HG03439 (cell line): ENCODE measurements at regions not wholly inside any gene's neighbourhood (a gene's known extent, or its start where the extent isn't known, plus 50 kb on each side); places are given as distances from the start of the nearest gene placed in this dataset.

Experiments
- ATAC-seq: cut with Tn5 transposase; IDR thresholded peaks from one replicate; pipeline ENCODE4 v1.9.1; 2021; ENCODE audit warnings: mild to moderate bottlenecking, moderate library complexity; ENCODE audit not compliant: unreplicated experiment

DNA sequence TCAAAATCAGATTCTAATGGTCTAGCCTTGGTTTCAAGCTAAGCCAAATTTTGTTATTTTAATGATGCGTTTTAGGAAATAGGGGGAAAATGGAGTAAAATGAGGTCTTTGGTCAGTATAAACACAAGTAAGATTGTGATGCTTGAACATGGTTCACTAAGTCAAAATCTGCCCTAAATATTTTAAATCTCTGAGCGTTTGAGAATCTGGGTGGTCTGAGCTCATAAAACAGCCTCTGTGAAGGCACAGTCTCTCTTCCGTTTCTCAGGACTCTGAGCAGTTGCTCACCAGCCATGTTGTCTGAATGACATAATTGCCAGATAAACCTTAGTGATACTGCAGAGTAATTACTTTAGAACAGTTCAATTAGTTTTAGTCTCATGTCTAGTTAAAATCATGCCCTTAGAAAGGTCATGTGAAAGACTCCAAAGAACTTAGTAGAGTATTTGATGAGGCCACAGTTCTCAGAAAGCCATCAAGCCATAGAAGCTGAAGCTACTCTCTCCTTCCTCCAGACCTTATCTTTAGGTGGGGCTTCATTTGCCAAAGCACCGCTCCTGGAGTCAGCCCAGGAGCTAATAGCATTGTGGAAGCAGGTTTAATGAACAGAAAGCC, 257.1 kb upstream of the MAP3K1 start:
- no peak for ATAC-seq

DNA sequence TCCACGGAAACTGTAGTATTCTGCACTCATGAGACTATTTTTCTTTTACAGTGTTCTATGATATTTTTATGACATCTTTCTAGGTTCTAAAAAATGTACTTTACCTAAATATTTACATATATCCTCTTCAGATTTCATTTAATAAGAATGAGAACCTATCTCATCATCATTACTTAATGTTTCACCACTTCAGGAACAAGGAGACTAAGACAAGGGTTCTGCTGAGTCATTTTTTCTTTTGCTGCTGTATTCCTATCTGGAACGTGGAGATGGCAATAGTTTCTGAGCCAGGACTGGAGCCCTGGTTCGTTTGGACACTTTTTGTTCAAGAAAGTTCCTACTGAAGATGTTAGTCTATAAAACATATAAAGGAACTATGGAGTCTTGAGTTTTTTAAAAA, 258.2 kb upstream of the MAP3K1 start:
- ATAC-seq, result no peak

DNA sequence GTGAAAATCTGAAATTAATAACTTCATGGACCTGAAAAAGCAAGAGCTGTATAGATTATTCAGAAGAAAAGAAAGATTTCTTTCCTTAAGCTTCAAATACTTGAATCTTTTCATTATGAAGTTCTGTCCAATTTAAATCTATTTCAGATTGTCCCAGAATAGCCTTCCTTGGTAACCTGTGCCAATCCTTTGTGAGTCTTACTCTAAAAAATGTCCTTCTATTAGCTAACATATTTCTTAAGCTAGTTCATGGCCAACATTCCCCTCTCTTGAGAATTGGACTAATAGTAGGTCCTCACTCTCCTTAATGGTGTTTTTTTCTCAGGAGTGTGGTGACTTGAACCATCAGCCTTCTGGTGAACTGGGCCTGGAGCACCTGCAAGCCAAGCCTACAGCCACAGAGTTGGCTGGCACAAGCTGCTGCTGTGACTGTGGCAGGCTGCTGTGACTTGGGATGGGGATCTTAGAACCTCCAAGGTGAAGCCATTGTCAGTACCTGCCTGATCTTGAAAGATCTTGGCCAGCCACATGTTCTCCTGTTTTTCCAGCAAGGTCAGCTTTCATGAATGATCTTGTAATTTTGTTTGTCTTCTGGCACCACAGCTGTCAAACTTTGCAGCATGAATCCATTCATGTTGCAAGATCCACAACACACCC, 262.6 kb upstream of the MAP3K1 start:
- no peak for ATAC-seq

DNA sequence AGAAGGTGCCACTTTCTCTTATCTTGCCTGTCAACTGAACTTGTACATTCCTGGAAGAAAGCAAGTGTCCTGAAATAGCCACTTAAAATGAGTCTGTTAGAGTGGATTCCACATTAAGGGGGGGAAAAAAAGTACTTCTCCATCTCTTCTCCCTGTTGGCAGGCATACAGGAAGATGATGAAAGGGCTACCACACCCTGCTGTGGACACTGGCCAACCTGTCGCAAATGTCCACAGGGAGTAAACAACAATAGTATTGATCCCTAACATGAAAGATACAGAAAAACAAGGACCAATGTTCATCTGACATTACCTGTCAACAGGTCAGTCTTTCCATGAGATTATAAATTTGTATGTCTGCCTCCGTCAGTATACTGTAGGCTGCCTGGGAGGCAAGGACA, 265.1 kb upstream of the MAP3K1 start:
- ATAC-seq, result no peak

DNA sequence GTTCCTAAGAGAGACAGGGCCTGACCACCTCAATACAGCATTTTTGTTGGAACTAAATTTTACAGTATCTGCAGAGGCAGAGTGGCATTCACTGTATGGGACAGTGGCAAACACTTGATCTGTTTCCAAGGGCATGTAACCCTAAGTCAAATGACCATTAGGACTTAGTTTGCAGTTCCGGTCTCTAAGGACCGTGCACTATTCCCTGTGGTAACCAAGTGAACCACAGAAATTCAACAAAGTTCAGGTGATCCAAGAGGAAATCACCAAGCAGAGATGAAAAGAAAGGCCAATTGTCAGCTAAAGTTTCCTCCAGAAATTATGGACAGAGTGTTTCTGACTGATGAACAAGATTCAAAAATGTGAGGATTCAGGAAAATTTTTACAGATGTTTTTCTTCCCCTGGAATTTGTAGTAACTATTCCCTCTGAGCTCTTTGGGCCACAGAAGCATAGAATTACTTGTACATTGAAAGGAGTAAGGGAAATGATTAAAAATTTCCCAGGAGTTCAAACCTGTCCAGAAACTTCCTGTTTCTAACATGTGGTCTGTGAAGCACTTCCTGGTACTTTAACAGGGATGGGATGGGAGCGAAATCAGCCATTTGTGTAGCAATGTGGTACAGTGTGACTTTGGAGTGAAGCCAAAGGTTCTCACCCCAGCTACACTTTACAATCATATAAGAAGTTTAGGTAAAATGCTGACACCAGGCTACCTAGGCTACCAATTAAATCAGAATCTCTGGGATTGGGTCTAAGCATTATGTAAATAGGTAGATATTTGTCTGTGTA, 266.1 kb upstream of the MAP3K1 start:
- ATAC-seq, result no peak

DNA sequence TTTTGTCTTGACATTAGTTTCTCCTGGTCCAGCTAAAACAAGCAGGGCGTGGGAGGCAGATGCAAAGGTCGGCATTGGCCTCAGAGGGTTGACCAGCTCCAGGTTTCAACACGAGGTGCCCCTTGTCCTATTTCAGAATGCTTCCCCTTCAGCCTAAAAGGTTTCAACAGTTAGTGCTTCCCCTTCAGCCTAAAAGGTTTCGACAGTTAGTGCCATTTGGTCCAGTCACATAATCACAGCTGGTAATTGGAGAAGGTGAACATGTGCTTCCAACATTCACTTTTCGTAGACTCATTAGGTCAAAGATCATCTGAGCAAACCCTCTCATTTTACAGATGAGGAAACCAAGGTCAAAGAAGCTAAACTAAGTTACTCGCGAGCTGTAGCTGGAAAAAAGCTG, 270.3 kb upstream of the MAP3K1 start:
- no peak for ATAC-seq

DNA sequence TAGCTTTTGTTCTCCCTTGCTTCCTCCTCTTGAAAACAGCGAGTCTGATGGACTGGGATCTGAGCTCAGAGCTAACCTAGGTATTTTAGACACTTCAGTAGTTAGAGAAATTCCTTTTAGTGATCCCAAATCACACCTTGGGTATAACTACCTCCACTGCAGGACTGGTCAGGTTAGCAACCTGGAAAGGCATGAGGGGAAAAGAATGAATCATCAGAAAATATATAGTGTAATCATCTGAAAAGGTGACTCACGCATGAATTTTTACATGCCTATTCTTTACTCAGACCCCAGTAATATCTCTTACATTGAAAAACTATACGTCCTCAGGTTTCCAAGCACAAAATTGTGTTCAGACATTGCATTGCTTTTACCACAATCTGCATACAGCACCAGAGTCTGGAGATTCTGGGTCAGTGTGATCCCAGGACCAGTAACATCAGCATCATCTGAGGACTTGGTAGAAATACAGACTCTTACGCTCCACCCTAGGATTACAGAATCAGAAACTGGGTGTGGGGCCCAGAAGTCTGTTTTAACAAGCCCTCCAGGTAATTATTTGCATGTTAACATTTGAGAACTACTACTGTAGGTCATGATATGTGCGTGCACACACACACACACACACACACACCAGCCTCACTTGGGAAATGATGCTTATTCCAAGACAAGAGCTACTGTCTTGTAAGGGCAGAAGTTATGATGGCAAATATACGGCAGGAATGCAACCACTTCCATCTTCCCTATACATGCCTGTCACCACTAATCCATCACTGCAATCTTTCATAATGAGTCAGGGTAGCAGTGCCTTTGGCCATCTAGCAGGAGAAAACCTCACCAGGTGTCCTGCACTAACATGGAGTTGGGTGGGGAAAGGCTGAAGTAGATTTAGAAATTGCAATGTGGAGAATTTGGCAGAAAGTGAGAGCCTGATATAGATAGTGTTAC, 271.6 kb upstream of the MAP3K1 start:
- no peak for ATAC-seq

DNA sequence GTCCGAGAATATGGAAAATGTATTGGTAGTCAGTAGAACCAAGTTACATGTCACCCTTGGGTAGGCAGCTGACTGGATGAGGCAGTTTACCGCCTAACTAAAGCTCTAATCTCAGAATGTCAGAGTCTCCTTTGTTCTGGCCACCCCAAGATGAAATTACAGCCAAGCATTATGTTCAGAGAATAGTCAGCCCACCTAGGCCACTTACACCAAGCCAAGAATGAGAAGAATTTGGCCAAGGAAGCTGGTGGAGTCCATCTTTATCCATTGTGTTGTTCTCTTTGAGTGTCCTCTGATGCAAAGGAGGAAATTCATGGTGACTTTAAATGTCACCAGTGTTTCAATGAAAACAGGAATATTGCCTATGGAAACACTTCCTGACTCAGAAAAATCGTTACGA, 275.1 kb upstream of the MAP3K1 start:
- ATAC-seq, result no peak

DNA sequence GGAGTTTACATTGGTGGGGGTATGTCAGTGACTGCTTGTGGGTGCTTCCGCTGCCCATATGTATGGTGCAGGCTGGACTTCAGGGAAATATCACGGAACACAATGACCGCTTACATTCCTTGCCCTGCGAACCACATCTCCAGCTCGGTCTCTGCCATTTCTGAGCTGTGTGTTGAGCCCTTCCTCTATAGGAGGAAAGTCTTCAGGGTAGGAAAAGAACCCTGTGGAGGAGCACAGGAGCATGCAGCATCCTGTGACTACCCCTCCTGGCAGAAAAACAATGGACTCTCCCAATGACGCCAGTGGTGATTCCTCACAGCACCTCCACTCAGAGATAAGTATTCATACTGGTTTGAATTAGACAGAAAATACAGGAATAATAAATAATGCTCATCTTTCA, 276.8 kb upstream of the MAP3K1 start:
- no peak for ATAC-seq

DNA sequence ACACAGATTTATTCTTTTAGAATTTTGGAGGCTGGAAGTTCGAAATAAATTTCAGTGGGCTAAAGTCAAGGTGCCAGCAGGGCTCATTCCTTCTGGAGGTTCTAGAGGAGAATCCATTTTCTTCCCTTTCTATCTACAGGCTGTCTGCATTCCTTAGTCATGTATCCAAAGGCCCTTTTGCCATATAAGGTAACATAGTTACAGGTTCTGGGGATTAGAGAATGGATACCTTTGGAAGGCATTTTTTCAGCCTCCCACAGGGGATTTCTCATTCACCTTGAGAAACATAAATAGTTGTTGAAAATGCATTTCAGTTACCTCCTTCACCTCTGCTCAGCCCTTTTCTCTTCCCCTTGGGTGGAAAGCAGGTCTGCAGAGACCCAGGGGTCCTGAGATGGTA, 280.0 kb upstream of the MAP3K1 start:
- no peak for ATAC-seq

DNA sequence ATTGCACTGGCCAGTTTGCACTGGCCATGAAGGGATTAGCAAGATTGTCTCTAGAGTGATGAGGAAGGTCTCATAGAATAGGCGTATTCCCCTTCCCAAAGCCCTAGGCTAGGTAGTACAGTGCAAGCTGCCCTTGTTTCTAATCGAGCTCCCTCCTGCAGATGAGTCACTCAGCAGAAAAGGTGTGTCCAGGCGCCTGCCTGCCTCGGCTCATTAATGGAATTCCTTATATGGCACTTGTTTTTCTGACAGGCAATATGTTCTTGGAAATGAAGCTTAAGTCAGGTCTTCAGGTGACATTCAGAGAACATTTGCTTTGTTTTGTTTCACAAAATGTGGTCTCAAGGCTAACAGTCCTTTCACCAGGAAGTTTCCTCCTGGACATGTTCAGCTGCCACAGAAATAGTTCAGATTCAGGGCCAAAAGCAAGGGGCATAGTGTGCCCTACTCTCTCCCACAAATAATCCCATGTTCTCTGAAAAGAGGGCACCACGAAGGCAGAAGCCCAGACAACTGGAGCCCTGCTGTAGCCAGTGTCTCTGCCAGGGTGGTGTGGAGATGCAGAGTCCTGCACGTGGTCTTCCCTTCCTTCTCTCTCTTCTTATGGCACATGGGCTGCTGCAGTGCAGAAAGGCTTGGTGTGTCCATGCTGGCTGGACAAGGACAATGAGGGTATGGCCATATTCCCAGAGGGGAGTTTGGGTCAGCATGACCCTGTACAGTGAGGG, 281.1 kb upstream of the MAP3K1 start:
- ATAC-seq, result no peak

DNA sequence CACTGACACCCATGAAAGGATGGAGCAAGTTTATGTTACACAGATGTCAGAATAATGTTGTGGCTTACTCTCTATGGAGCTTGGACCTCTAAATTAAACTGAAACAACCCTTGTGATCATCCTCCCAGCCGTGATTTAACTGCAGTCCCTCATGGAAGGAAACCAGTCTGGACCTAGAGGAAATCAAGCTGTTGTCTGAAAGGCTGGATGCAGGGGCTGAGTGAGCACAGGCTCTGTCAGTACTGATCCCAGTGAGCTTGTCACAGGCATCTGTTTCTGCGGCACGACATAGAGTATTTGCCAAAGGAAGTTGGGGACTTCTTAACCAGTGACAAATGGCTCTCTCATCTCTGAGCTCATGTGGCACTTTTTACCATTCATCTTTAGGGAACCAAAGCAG, 282.9 kb upstream of the MAP3K1 start:
- no peak for ATAC-seq

DNA sequence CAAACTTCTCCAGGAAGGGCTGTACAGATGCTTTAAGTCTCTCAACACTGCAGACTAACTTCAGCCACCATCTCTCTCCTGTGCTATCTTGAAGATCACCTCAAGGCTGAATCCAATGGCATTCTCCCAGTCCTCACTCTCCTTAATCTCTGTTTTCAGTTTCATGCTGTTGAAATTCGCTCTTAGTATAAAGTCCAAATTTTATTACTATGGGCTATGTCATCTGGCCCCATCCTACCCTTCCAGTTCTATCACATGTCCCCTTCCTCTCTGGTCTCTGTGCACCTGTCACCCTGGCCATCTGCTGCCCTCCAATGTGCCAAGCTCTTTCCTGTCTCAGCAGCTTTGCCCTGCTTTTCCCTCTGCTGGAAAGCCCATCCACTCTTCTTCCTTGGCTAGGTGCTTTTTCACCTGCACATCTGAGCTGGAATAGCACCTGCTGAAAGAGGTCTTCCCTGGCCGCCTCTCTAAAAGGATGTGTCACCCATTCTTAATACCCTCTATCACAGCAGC, 284.7 kb upstream of the MAP3K1 start:
- no peak for ATAC-seq

DNA sequence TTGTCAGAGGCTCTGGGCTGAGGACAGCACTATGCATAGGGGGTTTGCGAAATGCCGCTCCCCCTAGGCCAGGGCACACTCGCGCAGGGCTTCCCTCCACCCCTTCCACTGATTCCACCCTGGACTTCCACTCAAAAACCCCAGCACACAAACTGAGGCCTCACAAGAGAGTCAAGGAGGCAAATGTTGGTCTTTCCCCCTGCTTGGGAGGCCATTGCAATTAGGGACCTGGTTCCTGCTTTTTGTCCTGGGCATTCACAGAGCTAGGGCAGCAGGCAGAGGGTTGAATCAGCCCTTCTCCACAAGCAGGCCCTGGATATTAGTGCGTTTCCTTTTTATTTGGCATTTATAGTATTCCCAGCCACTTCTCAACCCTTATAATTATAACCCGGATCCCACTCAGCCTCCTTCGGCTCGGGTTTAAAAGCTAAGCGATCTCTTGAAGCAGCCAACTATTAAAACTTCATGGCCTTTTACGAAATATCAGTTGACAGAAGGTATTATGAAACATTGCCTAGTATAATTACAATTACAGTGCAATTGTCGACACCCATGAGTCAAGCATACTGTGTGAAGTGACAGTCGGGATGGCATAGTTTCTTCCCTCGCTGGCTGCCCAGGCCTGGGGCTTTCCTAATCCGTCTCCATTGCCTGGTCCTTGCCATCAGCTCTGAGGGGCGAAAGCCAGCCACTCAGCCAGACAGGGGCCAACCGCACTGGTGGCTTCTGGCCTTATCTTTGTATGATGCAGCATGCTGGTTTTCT, 285.5 kb upstream of the MAP3K1 start:
- ATAC-seq, result no peak

DNA sequence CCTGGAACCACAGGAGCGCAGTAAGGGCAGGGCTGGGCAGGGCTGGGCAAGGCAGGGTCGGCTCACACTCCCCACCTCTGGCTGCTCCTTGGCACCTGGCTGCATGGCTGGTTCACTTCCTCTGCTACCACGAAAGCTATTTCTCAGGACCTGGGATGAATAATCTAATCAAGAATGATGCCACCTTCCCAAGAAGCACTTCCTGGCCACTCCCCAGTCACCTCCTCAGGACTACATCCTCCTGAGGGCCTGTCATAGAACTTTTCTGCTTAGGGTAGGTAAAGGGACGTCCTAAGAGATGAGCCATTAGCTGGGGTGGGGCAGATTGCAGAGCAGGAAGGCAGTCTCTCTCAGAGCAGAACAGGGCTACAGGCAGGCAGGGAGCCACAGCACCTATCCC, 288.2 kb upstream of the MAP3K1 start:
- ATAC-seq, result no peak

DNA sequence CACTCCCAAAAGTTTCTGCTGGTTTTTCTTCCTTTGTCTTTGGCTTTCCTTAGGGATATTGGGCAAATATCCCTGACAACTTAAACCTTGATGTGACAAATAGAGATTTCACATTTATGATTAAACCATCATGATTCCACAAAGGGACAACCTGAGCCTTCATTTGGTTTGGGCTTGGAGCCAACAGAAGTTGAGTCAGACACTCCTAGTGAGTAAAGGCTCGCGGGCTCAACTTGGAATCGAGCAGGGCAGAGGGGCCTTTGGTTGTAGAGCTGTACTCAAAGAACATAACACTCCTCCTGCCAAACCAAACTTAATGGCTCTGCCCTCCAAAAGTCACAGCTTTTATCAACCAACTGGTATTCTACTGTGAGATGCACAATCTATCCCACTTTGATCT, 290.2 kb upstream of the MAP3K1 start:
- ATAC-seq, result no peak

DNA sequence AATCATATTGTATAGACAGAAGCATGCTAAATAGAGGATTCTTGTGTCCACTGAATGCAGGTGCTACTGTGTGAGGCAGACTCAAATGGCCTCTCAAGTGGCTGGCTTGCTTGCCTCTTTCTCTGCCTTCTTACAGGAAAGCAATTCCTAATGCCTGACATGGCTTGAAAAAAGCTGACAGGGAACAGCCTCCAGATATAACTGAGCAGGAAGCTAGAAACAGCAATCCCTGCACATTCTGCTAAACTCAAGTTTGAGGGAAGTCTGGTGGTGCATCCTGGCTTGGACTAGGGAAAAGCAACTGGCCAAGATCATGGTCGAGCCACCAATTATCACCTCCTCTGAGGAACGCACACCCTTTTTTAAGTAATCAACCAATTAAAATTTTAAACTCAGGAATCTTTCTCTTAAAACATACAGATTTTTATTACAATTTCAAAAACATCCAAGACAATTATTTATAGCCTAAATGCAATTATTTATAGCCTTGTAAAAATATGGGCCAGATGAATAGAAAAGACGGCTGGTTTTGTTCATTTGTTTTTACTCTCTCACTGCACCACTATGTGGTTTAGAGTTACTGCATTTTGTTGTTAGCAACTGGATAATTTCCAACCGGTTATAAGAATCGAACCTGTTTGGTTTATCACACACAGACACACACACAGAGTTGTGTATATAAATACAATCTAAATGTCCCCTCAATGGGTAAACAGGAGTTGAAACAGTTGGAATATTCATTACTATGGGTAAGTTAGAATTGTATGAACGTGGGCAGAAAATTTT, 290.9 kb upstream of the ANKRD55 start:
- ATAC-seq, result no peak

DNA sequence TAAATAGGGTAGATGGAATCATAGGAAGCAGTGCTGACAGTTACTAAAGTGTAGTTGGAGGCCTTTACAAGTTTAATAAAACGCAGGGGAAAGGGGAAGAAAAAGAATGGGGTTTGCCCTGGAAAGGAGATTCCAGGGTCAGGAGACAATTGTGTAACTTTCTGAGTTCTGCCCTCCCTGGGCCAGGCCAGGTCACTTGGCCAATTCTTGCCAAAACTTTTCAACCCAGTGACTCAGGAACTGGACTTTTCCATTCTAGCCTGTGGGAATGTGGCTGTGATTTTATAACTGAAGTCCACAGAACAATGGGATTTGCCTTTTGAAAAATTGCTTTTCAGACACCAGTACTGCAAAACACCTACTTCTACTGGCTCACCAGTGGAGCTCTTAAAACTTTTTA, 289.8 kb upstream of the ANKRD55 start:
- ATAC-seq, result no peak

DNA sequence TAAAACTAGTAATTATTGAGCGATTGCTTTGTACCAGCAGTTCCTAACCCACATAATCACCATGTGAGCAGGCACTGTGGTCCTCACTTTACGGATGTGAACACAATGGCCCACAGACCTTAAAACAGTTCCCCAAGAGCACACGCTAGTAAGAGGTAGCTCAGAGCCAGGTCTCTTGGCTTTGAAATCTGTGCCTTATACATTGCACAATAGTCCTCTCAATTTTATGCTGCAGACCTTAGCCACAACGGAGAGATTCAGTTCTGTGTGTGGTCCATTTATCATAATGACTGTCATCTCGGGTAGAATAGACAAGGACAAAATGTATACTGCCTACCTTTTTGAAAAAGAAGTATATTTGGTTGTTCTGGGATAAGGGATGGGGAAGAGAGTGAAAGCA, 289.0 kb upstream of the ANKRD55 start:
- no peak for ATAC-seq
